Lung (tissue), 11 donors: ENCODE measurements at regions not wholly inside any gene's neighbourhood (a gene's known extent, or its start where the extent isn't known, plus 50 kb on each side); places are given as distances from the start of the nearest gene placed in this dataset.
A peak's percentile ranks its signal among the peaks of the same experiment; 100 is the strongest.

Experiments used
- ATAC-seq: fragments of 200-7000 bp; cut with Tn5 transposase; one replicate; pipeline ENCODE4 v1.9.1; 2020; ENCODE audit warnings: moderate number of reproducible peaks; ENCODE audit not compliant: insufficient read depth, low FRiP score
- DNase-seq, 3 donors: peaks; one replicate each; pipeline ENCODE4 v3.0.0-alpha.2; 2013 to 2017
- H3K27ac ChIP-seq, 2 donors: one replicate each; pipeline ENCODE4 v1.5.1; 2013; ENCODE audit warnings: mild to moderate bottlenecking in 2 of 2, moderate library complexity in 2 of 2, control low read depth in 1 of 2, inconsistent platforms in 1 of 2, low read depth in 1 of 2, low read length in 1 of 2
- H3K27me3 ChIP-seq, 3 donors: one replicate each; pipeline ENCODE4 v1.5.1; 2013; ENCODE audit warnings: low read length in 2 of 3; ENCODE audit not compliant: control insufficient read depth in 3 of 3, insufficient read depth in 3 of 3
- H3K36me3 ChIP-seq, 4 donors: one replicate each; pipeline ENCODE4 v1.5.1; 2013; ENCODE audit warnings: low read length in 4 of 4, mild to moderate bottlenecking in 1 of 4, moderate library complexity in 1 of 4; ENCODE audit not compliant: control insufficient read depth in 4 of 4, insufficient read depth in 4 of 4
- H3K4me1 ChIP-seq, 5 donors: one replicate each; pipeline ENCODE4 v1.5.1; 2013; ENCODE audit warnings: low read length in 5 of 5, mild to moderate bottlenecking in 2 of 5, moderate library complexity in 1 of 5; ENCODE audit not compliant: control insufficient read depth in 5 of 5, insufficient read depth in 5 of 5
- H3K4me3 ChIP-seq: one replicate; pipeline ENCODE4 v1.5.1; 2013; ENCODE audit warnings: mild to moderate bottlenecking, control low read depth, moderate library complexity
- H3K9ac ChIP-seq, 2 donors: one replicate each; pipeline ENCODE4 v1.5.1; 2013; ENCODE audit warnings: low read length in 2 of 2, control low read depth in 1 of 2; ENCODE audit not compliant: insufficient read depth in 1 of 2
- H3K9me3 ChIP-seq, 4 donors: one replicate each; pipeline ENCODE4 v1.5.1; 2013; ENCODE audit warnings: low read length in 3 of 4, mild to moderate bottlenecking in 1 of 4, moderate library complexity in 1 of 4; ENCODE audit not compliant: control insufficient read depth in 4 of 4, insufficient read depth in 3 of 4
- WGBS, 2 donors: extraction: QIAGEN DNeasy Blood & Tissue Kit; methylation state at CpG; one replicate each; pipeline ENCODE4 v1.1.7; 2013; 5-methylcytosine and 5-hydroxymethylcytosine counted together
- TF ChIP-seq, protein P1 (sequence below): IDR thresholded peaks from 2 replicates; pipeline ENCODE4 v1.5.1; 2012; ENCODE audit warnings: mild to moderate bottlenecking; ENCODE audit errors: control extremely low read depth, extremely low read depth
- donor health status: control.
- donor health status: control.
- donor health status: Bipolar disorder and iron deficiency.
- donor health status: healthy.
- donor health status: DM: yes; HTN: yes; CAD: no.

DNA sequence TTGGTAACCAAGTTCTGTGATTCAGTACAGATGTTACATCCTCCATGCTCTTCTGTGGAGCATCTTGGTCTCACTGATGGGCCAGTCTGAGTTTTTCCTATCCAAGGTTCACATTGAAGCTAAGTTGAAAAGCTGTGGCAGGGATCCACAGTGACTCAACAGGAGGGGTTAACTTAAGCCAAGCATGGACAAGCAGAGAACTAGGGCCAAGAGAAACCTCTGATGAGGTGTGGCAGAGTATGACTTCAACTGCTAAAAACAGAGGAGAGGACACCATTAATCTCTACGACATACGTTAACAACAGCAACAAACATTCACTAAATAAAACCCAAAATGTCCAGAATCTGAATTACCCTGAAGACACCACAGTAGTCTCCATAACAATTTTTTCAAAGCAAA lies 268.1 kb upstream of the UBE2E2 start:
- no peak overlapping the region for H3K9ac ChIP-seq
- H3K27me3 ChIP-seq: no peaks in the 10 kb centered on the region
- WGBS, 2 donors: 92% methylated on average over 2 of the region's 2 CpGs
- H3K4me3 ChIP-seq: no peak overlapping the region
- TF ChIP-seq, protein P1, sequence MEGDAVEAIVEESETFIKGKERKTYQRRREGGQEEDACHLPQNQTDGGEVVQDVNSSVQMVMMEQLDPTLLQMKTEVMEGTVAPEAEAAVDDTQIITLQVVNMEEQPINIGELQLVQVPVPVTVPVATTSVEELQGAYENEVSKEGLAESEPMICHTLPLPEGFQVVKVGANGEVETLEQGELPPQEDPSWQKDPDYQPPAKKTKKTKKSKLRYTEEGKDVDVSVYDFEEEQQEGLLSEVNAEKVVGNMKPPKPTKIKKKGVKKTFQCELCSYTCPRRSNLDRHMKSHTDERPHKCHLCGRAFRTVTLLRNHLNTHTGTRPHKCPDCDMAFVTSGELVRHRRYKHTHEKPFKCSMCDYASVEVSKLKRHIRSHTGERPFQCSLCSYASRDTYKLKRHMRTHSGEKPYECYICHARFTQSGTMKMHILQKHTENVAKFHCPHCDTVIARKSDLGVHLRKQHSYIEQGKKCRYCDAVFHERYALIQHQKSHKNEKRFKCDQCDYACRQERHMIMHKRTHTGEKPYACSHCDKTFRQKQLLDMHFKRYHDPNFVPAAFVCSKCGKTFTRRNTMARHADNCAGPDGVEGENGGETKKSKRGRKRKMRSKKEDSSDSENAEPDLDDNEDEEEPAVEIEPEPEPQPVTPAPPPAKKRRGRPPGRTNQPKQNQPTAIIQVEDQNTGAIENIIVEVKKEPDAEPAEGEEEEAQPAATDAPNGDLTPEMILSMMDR: no peak
- ATAC-seq (no peak), DNase-seq (peak; percentile 30 to 78 (median 67))
- peaks cover 0 to 32% (median 0%) of the 10 kb centered on the region in 5 donors for H3K4me1 ChIP-seq
- H3K27ac ChIP-seq: no peak overlapping the region
- no peaks in the 10 kb centered on the region for H3K36me3 ChIP-seq
- H3K9me3 ChIP-seq: no peaks in the 10 kb centered on the region

DNA sequence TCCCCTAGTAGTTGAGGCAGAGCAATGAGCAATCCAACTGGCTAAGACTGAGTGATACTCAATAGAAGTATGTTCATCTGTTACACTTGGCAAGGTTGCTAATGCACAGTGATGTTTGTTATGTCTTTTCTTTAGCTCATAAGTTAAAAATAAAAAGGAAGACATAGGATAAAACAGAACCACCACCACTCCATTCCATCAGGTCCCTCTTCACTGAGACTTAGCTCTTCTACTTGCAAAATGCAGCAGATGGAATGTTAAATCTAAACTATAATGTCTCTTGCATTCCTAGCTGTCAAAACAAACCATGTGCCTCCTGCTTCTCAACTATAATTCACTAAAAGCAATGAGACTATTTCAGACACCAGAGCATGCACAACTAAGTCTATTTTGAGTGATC lies 265.6 kb upstream of the UBE2E2 start:
- DNase-seq: peak in 2 of 3 donors; percentile 49 to 54
- TF ChIP-seq, protein P1: no peak
- no peak for ATAC-seq
- H3K4me3 ChIP-seq: no peak overlapping the region
- H3K36me3 ChIP-seq: no peaks in the 10 kb centered on the region
- no peak overlapping the region for H3K27ac ChIP-seq
- no peaks in the 10 kb centered on the region for H3K9me3 ChIP-seq
- no peak overlapping the region for H3K9ac ChIP-seq
- H3K27me3 ChIP-seq: no peaks in the 10 kb centered on the region
- peaks cover 0 to 32% (median 0%) of the 10 kb centered on the region in 5 donors for H3K4me1 ChIP-seq

GRCh38 chr3:22938739-22939138 lies 264.4 kb upstream of the UBE2E2 start:
- 87 to 93% methylated on average over 5 of the region's 5 CpGs for whole genome bisulfite sequencing, 2 donors
- Histone ChIP-seq H3K4me3 (no peak overlapping the region), H3K27ac (no peak overlapping the region), H3K4me1 (peaks cover 0 to 39% (median 0%) of the 10 kb centered on the region in 5 donors), H3K9me3 (no peaks in the 10 kb centered on the region), H3K27me3 (no peaks in the 10 kb centered on the region), H3K9ac (no peak overlapping the region), H3K36me3 (no peaks in the 10 kb centered on the region)
- no peak for ATAC-seq
- TF ChIP-seq, protein P1: no peak
- DNase-seq: no peak

DNA sequence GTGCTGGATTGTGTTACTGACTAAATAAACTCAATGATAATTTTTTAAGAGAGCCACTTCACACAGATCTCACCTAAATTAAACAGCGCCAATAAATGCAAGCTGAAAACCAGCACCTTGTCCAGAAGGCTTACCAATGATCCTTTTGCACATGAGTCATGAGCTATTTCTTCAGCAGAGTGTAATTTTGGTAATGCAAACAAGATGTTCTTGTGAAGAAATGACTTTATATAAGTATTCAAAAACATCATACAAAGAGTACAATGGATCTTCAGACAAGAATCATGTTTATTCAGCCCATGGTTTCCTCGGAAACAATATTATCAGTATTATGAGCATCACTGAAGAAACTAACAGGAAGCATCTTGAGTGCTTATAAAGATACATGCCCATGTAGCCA lies 263.8 kb upstream of the UBE2E2 start:
- DNase-seq (no peak), ATAC-seq (no peak)
- Histone ChIP-seq H3K36me3 (no peaks in the 10 kb centered on the region), H3K4me1 (peaks cover 0 to 45% (median 0%) of the 10 kb centered on the region in 5 donors), H3K9me3 (no peaks in the 10 kb centered on the region), H3K4me3 (no peak overlapping the region), H3K9ac (no peak overlapping the region), H3K27me3 (no peaks in the 10 kb centered on the region), H3K27ac (no peak overlapping the region)
- 51 to 74% methylated on average over 2 of the region's 2 CpGs for WGBS, 2 donors
- TF ChIP-seq, protein P1: no peak
